ENCODE measurements at regions not wholly inside any gene's neighbourhood (a gene's known extent, or its start where the extent isn't known, plus 50 kb on each side); places are given as distances from the start of the nearest gene placed in this dataset.

- RAD21 ChIA-PET (ENCODE audit: unreplicated experiment) = no interaction called here
- intact Hi-C loops (cut with micrococcal nuclease; ENCODE audit: unreplicated experiment) (no loop called here), in situ Hi-C loops (cut with MboI) (no loop called here)
- no peaks in the 10 kb centered on the region for H3K9me3 ChIP-seq (replicated peaks; ENCODE audit: control insufficient read depth, insufficient read depth, low read length)
- no peaks in the 10 kb centered on the region for H3K79me2 ChIP-seq (ENCODE audit: control insufficient read depth, insufficient read depth, low read length)
- H3K9ac ChIP-seq (ENCODE audit: control insufficient read depth, insufficient read depth, low read length) = no peak overlapping the region
- no peaks in the 10 kb centered on the region for H3K4me1 ChIP-seq (ENCODE audit: control insufficient read depth, insufficient read depth, low read length)
- CTCF ChIA-PET = interaction anchor here (0.6 kb wide), 1 partner anchor 173 kb away, joined by 3 read pairs; no protein-coding TSS in a partner anchor
- 7% methylated on average over 3 of the region's 3 CpGs for WGBS (ENCODE audit: insufficient coverage, insufficient replicate concordance, low lambda C conversion rate, missing lambda C conversion rate)
- DNase-seq (ENCODE audit: low read depth, low spot score) (no peak), FAIRE-seq (no peak), ATAC-seq (no peak)
- TF ChIP-seq POLR2A (IDR thresholded peaks at IDR 0.05; ENCODE audit: low read depth, low read length) (no peak), TCF12 (IDR thresholded peaks at IDR 0.05; ENCODE audit: low read depth, low read length) (no peak), ASH2L (IDR thresholded peaks at IDR 0.05; ENCODE audit: borderline replicate concordance, low read depth) (no peak), PML (IDR thresholded peaks at IDR 0.05; ENCODE audit: low read length) (no peak), KDM1A (IDR thresholded peaks at IDR 0.05; ENCODE audit: borderline replicate concordance) (no peak), MTA3 (IDR thresholded peaks at IDR 0.05; ENCODE audit: borderline replicate concordance, low read length) (no peak), SUPT20H (IDR thresholded peaks at IDR 0.05; ENCODE audit: borderline replicate concordance, control insufficient read depth, low read depth, low read length) (no peak), PAX8 (IDR thresholded peaks at IDR 0.05) (no peak), HDGF (IDR thresholded peaks at IDR 0.05) (no peak), ATF7 (IDR thresholded peaks at IDR 0.05; ENCODE audit: low read depth) (no peak), WRNIP1 (IDR thresholded peaks at IDR 0.05; ENCODE audit: borderline replicate concordance, low read depth, low read length) (no peak), ZNF207 (IDR thresholded peaks at IDR 0.05; ENCODE audit: borderline replicate concordance) (no peak), RBBP5 (conservative IDR thresholded peaks at IDR 0.05) (no peak), EZH2 (IDR thresholded peaks at IDR 0.05; ENCODE audit: borderline replicate concordance, control insufficient read depth, low read depth, low read length) (no peak), ZNF622 (IDR thresholded peaks at IDR 0.05) (no peak), CBX5 (IDR thresholded peaks at IDR 0.05; ENCODE audit: low read depth) (no peak), KAT2A (conservative IDR thresholded peaks at IDR 0.05; ENCODE audit: control insufficient read depth, low read depth, low read length) (no peak), ETV6 (conservative IDR thresholded peaks at IDR 0.05 in 1 of 2, IDR thresholded peaks at IDR 0.05 in 1 of 2; ENCODE audit: borderline replicate concordance in 1 of 2, low read depth in 1 of 2) (no peak), MEF2A (IDR thresholded peaks at IDR 0.05; ENCODE audit: insufficient read depth, low read depth, low read length) (no peak)
- TF ChIP-seq, protein P1, sequence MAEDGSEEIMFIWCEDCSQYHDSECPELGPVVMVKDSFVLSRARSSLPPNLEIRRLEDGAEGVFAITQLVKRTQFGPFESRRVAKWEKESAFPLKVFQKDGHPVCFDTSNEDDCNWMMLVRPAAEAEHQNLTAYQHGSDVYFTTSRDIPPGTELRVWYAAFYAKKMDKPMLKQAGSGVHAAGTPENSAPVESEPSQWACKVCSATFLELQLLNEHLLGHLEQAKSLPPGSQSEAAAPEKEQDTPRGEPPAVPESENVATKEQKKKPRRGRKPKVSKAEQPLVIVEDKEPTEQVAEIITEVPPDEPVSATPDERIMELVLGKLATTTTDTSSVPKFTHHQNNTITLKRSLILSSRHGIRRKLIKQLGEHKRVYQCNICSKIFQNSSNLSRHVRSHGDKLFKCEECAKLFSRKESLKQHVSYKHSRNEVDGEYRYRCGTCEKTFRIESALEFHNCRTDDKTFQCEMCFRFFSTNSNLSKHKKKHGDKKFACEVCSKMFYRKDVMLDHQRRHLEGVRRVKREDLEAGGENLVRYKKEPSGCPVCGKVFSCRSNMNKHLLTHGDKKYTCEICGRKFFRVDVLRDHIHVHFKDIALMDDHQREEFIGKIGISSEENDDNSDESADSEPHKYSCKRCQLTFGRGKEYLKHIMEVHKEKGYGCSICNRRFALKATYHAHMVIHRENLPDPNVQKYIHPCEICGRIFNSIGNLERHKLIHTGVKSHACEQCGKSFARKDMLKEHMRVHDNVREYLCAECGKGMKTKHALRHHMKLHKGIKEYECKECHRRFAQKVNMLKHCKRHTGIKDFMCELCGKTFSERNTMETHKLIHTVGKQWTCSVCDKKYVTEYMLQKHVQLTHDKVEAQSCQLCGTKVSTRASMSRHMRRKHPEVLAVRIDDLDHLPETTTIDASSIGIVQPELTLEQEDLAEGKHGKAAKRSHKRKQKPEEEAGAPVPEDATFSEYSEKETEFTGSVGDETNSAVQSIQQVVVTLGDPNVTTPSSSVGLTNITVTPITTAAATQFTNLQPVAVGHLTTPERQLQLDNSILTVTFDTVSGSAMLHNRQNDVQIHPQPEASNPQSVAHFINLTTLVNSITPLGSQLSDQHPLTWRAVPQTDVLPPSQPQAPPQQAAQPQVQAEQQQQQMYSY (CRISPR knock-in tag; IDR thresholded peaks at IDR 0.05) = no peak
- no peak overlapping the region for H3K4me2 ChIP-seq (ENCODE audit: control insufficient read depth, insufficient read depth)
- H3K4me3 ChIP-seq = no peak overlapping the region
- no peaks in the 10 kb centered on the region for H3K36me3 ChIP-seq (ENCODE audit: control insufficient read depth in 2 of 2, insufficient read depth in 2 of 2, low read length in 1 of 2)
- H3K27me3 ChIP-seq (replicated peaks in 1 of 2; ENCODE audit: control insufficient read depth in 2 of 2, insufficient read depth in 2 of 2, low read length in 1 of 2) = no peaks in the 10 kb centered on the region
- POLR2A ChIA-PET = no interaction called here
- BruUV-seq (replicated peaks) = no TSS peak
- no peak overlapping the region for H3K27ac ChIP-seq (ENCODE audit: control insufficient read depth, insufficient read depth)
- SMC1A ChIA-PET (ENCODE audit: uncharacterized antibody, unreplicated experiment) = no interaction called here
- H4K20me1 ChIP-seq (ENCODE audit: control insufficient read depth, insufficient read depth) = no peaks in the 10 kb centered on the region
- no peak overlapping the region for H2AFZ ChIP-seq (ENCODE audit: control insufficient read depth, low read depth, low read length)
Observed at GRCh38 chr16:26196310-26196709, 504.6 kb downstream of the HS3ST4 start.

All from GM12878 (cell line).